H1 (cell line): ENCODE measurements at regions not wholly inside any gene's neighbourhood (a gene's known extent, or its start where the extent isn't known, plus 50 kb on each side); places are given as distances from the start of the nearest gene placed in this dataset.

ENCODE experiments used
- CTCF ChIA-PET: fragments of 300-600 bp; sonication (Branson Sonifier 250); formaldehyde crosslinking; loops from one replicate; lab custom pipeline; 2021; ENCODE audit not compliant: partially characterized antibody; lab: Charles Lee
- POLR2A ChIA-PET: fragments of 300-600 bp; sonication (Branson Sonifier 250); formaldehyde crosslinking; loops from one replicate; lab custom pipeline; 2021; ENCODE audit warnings: inconsistent platforms; ENCODE audit not compliant: partially characterized antibody; lab: Charles Lee
- DNase-seq, 2 experiments: peaks; one replicate each; pipeline versions ENCODE4 v3.0.0 to v3.0.0-alpha.2; 2010 to 2022; ENCODE audit warnings: low spot score in 2 of 2, low read depth in 1 of 2, mixed read lengths in 1 of 2
- FAIRE-seq: peaks from 2 replicates; lab custom pipeline; 2011; peaks lifted over from hg19 to GRCh38; lab: Jason Lieb, UNC
- H2AFZ ChIP-seq: 2 replicates; pipeline ENCODE4 v1.8.1; 2012; ENCODE audit warnings: low read length, inconsistent platforms
- H2AK5ac ChIP-seq: 2 replicates; pipeline ENCODE4 v1.6.1; 2013; ENCODE audit warnings: low read depth, low read length
- H2BK120ac ChIP-seq: replicated peaks from 2 replicates; pipeline ENCODE3; 2013; ENCODE audit warnings: low read depth, low read length, inconsistent platforms
- H2BK12ac ChIP-seq: 2 replicates; pipeline ENCODE4 v1.6.1; 2013; ENCODE audit warnings: low read depth, low read length
- H2BK15ac ChIP-seq: 2 replicates; pipeline ENCODE4 v1.6.1; 2013; ENCODE audit warnings: low read length
- H2BK20ac ChIP-seq: 2 replicates; pipeline ENCODE4 v1.6.1; 2013; ENCODE audit warnings: low read length
- H2BK5ac ChIP-seq: 2 replicates; pipeline ENCODE4 v1.6.1; 2013; ENCODE audit warnings: low read depth, low read length
- H3K14ac ChIP-seq: 2 replicates; pipeline ENCODE4 v1.6.1; 2013; ENCODE audit warnings: inconsistent platforms; ENCODE audit not compliant: insufficient read length
- H3K18ac ChIP-seq: 2 replicates; pipeline ENCODE4 v1.6.1; 2013; ENCODE audit warnings: low read length; ENCODE audit errors: extremely low read depth
- H3K23ac ChIP-seq: 2 replicates; pipeline ENCODE4 v1.6.1; 2013; ENCODE audit warnings: inconsistent platforms; ENCODE audit not compliant: insufficient read length
- H3K23me2 ChIP-seq: 2 replicates; pipeline ENCODE4 v1.6.1; 2013; ENCODE audit warnings: low read depth, low read length
- H3K27ac ChIP-seq: 2 replicates; pipeline ENCODE4 v1.6.1; 2011; ENCODE audit warnings: low read depth, low read length, inconsistent platforms
- H3K27me3 ChIP-seq, 4 experiments: replicated peaks in 1 of 4; 1 replicate in 1 of 4; 2 replicates in 3 of 4; pipeline versions ENCODE4 v1.6.1 to v1.8.1; 2011 to 2013; ENCODE audit warnings: low read length in 3 of 4, mild to moderate bottlenecking in 3 of 4, inconsistent platforms in 2 of 4, mixed read lengths in 2 of 4, moderate library complexity in 1 of 4; ENCODE audit not compliant: control insufficient read depth in 3 of 4, insufficient read depth in 3 of 4; ENCODE audit errors: extremely low read depth in 1 of 4
- H3K36me3 ChIP-seq, 4 experiments: 2 replicates each; pipeline versions ENCODE4 v1.6.1 to v1.8.1; 2011 to 2013; ENCODE audit warnings: mild to moderate bottlenecking in 4 of 4, low read length in 3 of 4, moderate library complexity in 2 of 4, control low read depth in 1 of 4, inconsistent platforms in 1 of 4; ENCODE audit not compliant: insufficient read depth in 4 of 4, control insufficient read depth in 2 of 4
- H3K4ac ChIP-seq: replicated peaks from 2 replicates; pipeline ENCODE3; 2013; ENCODE audit warnings: low read length, low read depth, mixed read lengths, inconsistent platforms; ENCODE audit not compliant: insufficient read length
- H3K4me1 ChIP-seq, 4 experiments: replicated peaks in 1 of 4; 1 replicate in 1 of 4; 2 replicates in 3 of 4; pipeline versions ENCODE4 v1.6.1 to v1.8.1; 2011 to 2013; ENCODE audit warnings: low read length in 3 of 4, inconsistent platforms in 2 of 4, mixed read lengths in 1 of 4; ENCODE audit not compliant: insufficient read depth in 4 of 4, control insufficient read depth in 3 of 4
- H3K4me2 ChIP-seq, 2 experiments: 2 replicates each; pipeline versions ENCODE4 v1.6.1 to v1.8.1; 2011 to 2013; ENCODE audit warnings: low read depth in 2 of 2, low read length in 2 of 2, control low read depth in 1 of 2, inconsistent platforms in 1 of 2, mild to moderate bottlenecking in 1 of 2; ENCODE audit not compliant: insufficient read depth in 1 of 2
- H3K4me3 ChIP-seq, 4 experiments: fragments of 200-600, 300-600 bp in 1 of 4; sonication (generic), shearing (Covaris generic), sonication (Bioruptor Twin) in 1 of 4; 2 replicates each; pipeline versions ENCODE4 v1.5.1 to v1.8.1; 2011 to 2016; ENCODE audit warnings: low read length in 4 of 4, low read depth in 3 of 4, control low read depth in 2 of 4, inconsistent platforms in 2 of 4, mild to moderate bottlenecking in 2 of 4, mixed read lengths in 1 of 4, moderate library complexity in 1 of 4; ENCODE audit not compliant: insufficient read depth in 2 of 4; ENCODE audit errors: extremely low read depth in 1 of 4
- H3K56ac ChIP-seq: replicated peaks from 2 replicates; pipeline ENCODE3; 2013; ENCODE audit warnings: low read depth, mild to moderate bottlenecking, mixed read lengths, low read length, inconsistent platforms; ENCODE audit not compliant: insufficient read length
- H3K79me1 ChIP-seq: 2 replicates; pipeline ENCODE4 v1.6.1; 2013; ENCODE audit warnings: low read depth, low read length, control low read depth
- H3K79me2 ChIP-seq, 2 experiments: 2 replicates each; pipeline versions ENCODE4 v1.6.1 to v1.8.1; 2012 to 2013; ENCODE audit warnings: low read length in 2 of 2, mild to moderate bottlenecking in 2 of 2, inconsistent platforms in 1 of 2; ENCODE audit not compliant: insufficient read depth in 2 of 2, control insufficient read depth in 1 of 2
- H3K9ac ChIP-seq, 4 experiments: replicated peaks in 1 of 4; 1 replicate in 1 of 4; 2 replicates in 3 of 4; pipeline versions ENCODE4 v1.6.1 to v1.8.1; 2011 to 2013; ENCODE audit warnings: low read depth in 3 of 4, low read length in 3 of 4, control low read depth in 2 of 4, mild to moderate bottlenecking in 2 of 4, moderate library complexity in 2 of 4, inconsistent platforms in 1 of 4; ENCODE audit errors: extremely low read depth in 1 of 4
- H3K9me3 ChIP-seq, 2 experiments: 2 replicates each; pipeline versions ENCODE4 v1.6.1 to v1.8.1; 2012 to 2013; ENCODE audit warnings: mild to moderate bottlenecking in 2 of 2, moderate library complexity in 2 of 2, control low read depth in 1 of 2, inconsistent platforms in 1 of 2, low read depth in 1 of 2, low read length in 1 of 2, mixed read lengths in 1 of 2; ENCODE audit not compliant: insufficient read depth in 2 of 2
- H4K20me1 ChIP-seq, 2 experiments: replicated peaks in 1 of 2; 2 replicates each; pipeline versions ENCODE3 to v1.8.1; 2011 to 2013; ENCODE audit warnings: inconsistent platforms in 2 of 2, low read length in 2 of 2, mild to moderate bottlenecking in 1 of 2; ENCODE audit not compliant: insufficient read depth in 2 of 2, control insufficient read depth in 1 of 2
- H4K5ac ChIP-seq: 2 replicates; pipeline ENCODE4 v1.6.1; 2013; ENCODE audit warnings: low read length, low read depth, mixed read lengths, inconsistent platforms; ENCODE audit not compliant: insufficient read length
- H4K8ac ChIP-seq: 2 replicates; pipeline ENCODE4 v1.8.0; 2013; ENCODE audit warnings: mild to moderate bottlenecking, moderate library complexity, low read length, inconsistent platforms; ENCODE audit not compliant: insufficient read depth; ENCODE audit errors: extremely low read depth
- H4K91ac ChIP-seq: replicated peaks from 2 replicates; pipeline ENCODE3; 2013; ENCODE audit warnings: low read length, mixed read lengths, inconsistent platforms; ENCODE audit not compliant: insufficient read length
- CBX8 ChIP-seq: fragments of 300-800, 300-1000 bp; sonication (generic); IDR thresholded peaks from 2 replicates; pipeline ENCODE4 v1.7.1; 2016; ENCODE audit warnings: low read depth, low read length, borderline replicate concordance
- CEBPB ChIP-seq: IDR thresholded peaks from 2 replicates; pipeline ENCODE4 v1.6.1; 2012; ENCODE audit warnings: low read depth, low read length
- CHD1 ChIP-seq: IDR thresholded peaks from 2 replicates; pipeline ENCODE4 v1.6.1; 2012; ENCODE audit warnings: low read depth, low read length, improper control_type of control experiment
- RBBP5 ChIP-seq: IDR thresholded peaks from 2 replicates; pipeline ENCODE4 v1.7.1; 2012; ENCODE audit warnings: low read depth, mild to moderate bottlenecking, inconsistent platforms, low read length, moderate library complexity, borderline replicate concordance
- SP2 ChIP-seq: IDR thresholded peaks from 2 replicates; pipeline ENCODE4 v1.6.1; 2012; ENCODE audit warnings: mild to moderate bottlenecking, low read length, inconsistent platforms
- TBP ChIP-seq: IDR thresholded peaks from 2 replicates; pipeline ENCODE4 v1.6.1; 2011; ENCODE audit warnings: low read depth, low read length, improper control_type of control experiment
- WGBS, 2 experiments: shearing (Covaris generic) in 1 of 2; methylation state at CpG; one replicate each; pipeline versions ENCODE4 v1.1.6 to v1.1.7; 2013 to 2015; ENCODE audit warnings: low lambda C conversion rate in 2 of 2, mixed read lengths in 2 of 2, inconsistent platforms in 1 of 2, low coverage in 1 of 2, missing lambda C conversion rate in 1 of 2; ENCODE audit not compliant: insufficient replicate concordance in 2 of 2, insufficient coverage in 1 of 2, insufficient read length in 1 of 2; ENCODE audit errors: extremely low coverage in 1 of 2, missing lambda C conversion rate in 1 of 2; 5-methylcytosine and 5-hydroxymethylcytosine counted together

DNA sequence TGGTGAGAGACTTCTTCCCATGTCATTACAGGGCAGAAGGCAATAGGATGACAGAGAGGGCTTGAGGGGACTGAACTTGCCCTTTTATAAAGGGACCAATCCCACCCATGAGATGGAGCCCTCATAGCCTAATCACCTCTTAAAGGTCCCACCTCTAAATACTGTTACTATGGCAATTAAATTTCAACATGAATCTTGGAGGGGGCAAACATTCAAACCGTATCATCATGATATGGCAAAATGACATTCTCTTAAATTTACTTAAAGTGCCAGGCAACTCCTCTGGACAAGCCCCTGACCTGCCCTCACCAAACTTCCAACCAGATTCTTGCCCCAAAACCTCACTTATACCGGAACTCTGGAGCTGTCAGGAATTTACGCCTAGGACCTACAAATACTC is 100.8 kb upstream of the OR5AK2 start:
- Histone ChIP-seq H4K8ac (no peak overlapping the region), H4K5ac (no peak overlapping the region), H3K4ac (no peak overlapping the region), H3K79me1 (no peaks in the 10 kb centered on the region), H3K4me1 (no peaks in the 10 kb centered on the region), H4K20me1 (no peaks in the 10 kb centered on the region), H2AFZ (peak overlapping the region; percentile 39; the same call in 1 of the 2 replicates), H2BK5ac (no peak overlapping the region), H3K56ac (no peak overlapping the region), H3K23me2 (no peaks in the 10 kb centered on the region), H3K9ac (no peak overlapping the region), H3K9me3 (peaks cover 0 to 9% of the 10 kb centered on the region in 2 experiments; a peak in 2 of 4 replicates), H3K14ac (no peak overlapping the region), H3K18ac (no peak overlapping the region), H3K4me2 (no peak overlapping the region), H2AK5ac (no peak overlapping the region), H3K79me2 (no peaks in the 10 kb centered on the region), H3K36me3 (no peaks in the 10 kb centered on the region), H2BK12ac (no peak overlapping the region), H4K91ac (no peak overlapping the region), H2BK120ac (no peak overlapping the region), H3K27me3 (no peaks in the 10 kb centered on the region), H2BK20ac (no peak overlapping the region), H3K4me3 (no peak overlapping the region), H3K27ac (no peak overlapping the region), H2BK15ac (no peak overlapping the region), H3K23ac (no peak overlapping the region)
- FAIRE-seq (no peak), DNase-seq (no peak)
- WGBS, 2 experiments, result 84% methylated on average over 3 of the region's 3 CpGs; no CpG with 5 or more reads in 1 of the 2 experiments
- POLR2A ChIA-PET, result no interaction called here
- CTCF ChIA-PET, result no interaction called here
- no peak for TF ChIP-seq RBBP5
- TF ChIP-seq TBP, result no peak
- no peak for TF ChIP-seq CBX8
- no peak for TF ChIP-seq CHD1
- no peak for TF ChIP-seq CEBPB
- TF ChIP-seq SP2, result no peak
